D721Med (cell line): ENCODE measurements at regions not wholly inside any gene's neighbourhood (a gene's known extent, or its start where the extent isn't known, plus 50 kb on each side); places are given as distances from the start of the nearest gene placed in this dataset.

Experiments
- DNase-seq: peaks from one replicate; pipeline ENCODE4 v3.0.0; 2011; ENCODE audit warnings: low spot score; ENCODE audit not compliant: insufficient read length
- FAIRE-seq: peaks from 2 replicates; lab custom pipeline; 2011; peaks lifted over from hg19 to GRCh38; lab: Jason Lieb, UNC
- TF ChIP-seq, protein P1 (sequence below): IDR thresholded peaks from 2 replicates; pipeline ENCODE4 v1.5.1; 2012; ENCODE audit warnings: mild to moderate bottlenecking, control low read depth; ENCODE audit not compliant: insufficient read depth; ENCODE audit errors: missing control alignments

GRCh38 chr20:40926928-40927327, 101.7 kb upstream of the TOP1 start:
- DNase-seq (no peak), FAIRE-seq (no peak)
- TF ChIP-seq, protein P1, sequence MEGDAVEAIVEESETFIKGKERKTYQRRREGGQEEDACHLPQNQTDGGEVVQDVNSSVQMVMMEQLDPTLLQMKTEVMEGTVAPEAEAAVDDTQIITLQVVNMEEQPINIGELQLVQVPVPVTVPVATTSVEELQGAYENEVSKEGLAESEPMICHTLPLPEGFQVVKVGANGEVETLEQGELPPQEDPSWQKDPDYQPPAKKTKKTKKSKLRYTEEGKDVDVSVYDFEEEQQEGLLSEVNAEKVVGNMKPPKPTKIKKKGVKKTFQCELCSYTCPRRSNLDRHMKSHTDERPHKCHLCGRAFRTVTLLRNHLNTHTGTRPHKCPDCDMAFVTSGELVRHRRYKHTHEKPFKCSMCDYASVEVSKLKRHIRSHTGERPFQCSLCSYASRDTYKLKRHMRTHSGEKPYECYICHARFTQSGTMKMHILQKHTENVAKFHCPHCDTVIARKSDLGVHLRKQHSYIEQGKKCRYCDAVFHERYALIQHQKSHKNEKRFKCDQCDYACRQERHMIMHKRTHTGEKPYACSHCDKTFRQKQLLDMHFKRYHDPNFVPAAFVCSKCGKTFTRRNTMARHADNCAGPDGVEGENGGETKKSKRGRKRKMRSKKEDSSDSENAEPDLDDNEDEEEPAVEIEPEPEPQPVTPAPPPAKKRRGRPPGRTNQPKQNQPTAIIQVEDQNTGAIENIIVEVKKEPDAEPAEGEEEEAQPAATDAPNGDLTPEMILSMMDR: no peak

DNA sequence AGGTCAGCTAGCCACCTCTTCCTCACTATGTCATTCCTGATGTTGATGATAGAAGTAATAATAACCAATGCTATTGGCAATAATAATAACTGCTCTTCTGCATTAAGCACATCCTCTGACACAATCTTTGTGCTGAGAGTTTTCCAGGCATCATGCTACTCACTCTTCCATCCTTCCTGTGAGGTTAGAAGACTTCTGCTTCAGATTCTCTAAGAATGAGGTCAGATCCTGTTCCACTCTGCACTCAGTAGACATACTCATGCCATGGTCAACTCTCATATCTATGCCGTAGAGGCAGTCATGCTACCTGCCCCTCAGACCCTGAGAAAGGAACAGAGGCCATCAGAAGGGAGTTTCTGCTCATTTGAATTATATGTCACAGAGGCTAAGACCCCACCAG, 98.1 kb upstream of the TOP1 start:
- TF ChIP-seq, protein P1: no peak
- FAIRE-seq (no peak), DNase-seq (no peak)

DNA sequence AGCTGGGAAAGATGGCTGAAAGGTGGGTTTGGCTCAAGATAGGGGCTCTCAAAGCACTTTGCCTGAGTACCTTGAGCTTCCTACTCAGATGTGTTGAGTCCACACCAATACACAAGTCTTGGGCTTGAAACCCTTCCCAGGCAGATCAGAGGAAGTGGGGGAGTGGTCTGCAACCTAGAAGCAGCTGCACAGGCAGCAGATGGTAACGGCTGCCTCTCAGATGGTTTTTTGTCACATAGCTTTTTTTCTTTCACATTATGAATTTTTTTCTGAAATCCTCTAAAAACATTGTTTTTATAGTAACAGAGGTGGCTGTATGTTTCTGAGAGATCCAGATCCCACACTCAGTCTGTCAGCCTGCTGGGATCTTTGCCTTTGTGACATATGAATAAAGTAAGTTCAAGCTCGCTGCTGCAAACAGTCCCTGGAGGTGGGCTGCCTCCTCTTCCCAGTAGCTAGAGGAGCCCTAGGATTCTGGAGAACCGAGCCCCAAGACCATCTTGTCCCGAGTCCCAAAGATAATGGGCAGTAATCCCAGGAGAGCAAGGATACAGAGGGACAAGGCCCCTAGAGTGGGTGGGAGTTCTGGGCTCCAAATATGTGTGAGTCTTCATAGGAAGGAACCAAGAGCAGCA, 97.1 kb upstream of the TOP1 start:
- DNase-seq (no peak), FAIRE-seq (no peak)
- TF ChIP-seq, protein P1: no peak

DNA sequence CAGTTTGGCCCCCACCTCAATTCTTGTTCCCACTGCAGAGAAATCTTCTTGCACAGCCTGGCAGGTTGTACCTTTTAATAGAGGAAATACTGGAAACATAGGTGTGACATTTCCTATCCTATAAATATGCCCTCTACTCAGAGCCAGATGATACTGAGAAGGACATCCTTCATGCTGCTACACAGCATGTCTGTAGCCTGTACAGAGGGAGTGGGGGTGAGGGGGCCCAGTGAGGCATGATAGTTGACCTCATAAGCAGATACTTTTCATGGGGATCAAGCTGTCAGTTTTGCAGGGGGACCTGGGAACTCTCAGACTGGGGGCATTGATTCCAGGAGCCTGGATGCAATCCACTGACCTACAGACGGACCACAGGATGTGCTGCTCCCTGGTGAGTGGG, 96.2 kb upstream of the TOP1 start:
- DNase-seq: no peak
- TF ChIP-seq, protein P1: no peak
- FAIRE-seq: no peak

DNA sequence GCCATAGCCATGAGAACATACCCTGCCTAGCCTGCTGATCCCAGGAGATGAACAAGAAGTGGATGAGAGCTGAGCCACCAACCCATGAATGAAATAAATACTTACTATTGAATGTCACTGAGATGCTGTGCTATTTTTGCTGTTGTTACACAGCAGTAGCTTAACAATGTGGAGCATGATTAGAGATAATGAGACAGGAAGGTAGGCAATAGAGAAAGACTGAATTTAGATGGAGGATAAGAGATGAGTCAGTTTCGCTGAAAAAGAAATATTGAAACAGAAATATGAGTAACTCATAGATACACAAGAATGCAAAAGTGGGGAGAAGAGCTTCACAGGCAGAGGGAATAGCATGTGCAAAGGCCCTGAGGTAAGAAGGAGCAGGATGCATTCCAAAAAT, 94.9 kb upstream of the TOP1 start:
- no peak for FAIRE-seq
- TF ChIP-seq, protein P1: no peak
- no peak for DNase-seq

GRCh38 chr20:40938020-40938419, 90.6 kb upstream of the TOP1 start:
- FAIRE-seq (no peak), DNase-seq (no peak)
- TF ChIP-seq, protein P1: peak; percentile 7

DNA sequence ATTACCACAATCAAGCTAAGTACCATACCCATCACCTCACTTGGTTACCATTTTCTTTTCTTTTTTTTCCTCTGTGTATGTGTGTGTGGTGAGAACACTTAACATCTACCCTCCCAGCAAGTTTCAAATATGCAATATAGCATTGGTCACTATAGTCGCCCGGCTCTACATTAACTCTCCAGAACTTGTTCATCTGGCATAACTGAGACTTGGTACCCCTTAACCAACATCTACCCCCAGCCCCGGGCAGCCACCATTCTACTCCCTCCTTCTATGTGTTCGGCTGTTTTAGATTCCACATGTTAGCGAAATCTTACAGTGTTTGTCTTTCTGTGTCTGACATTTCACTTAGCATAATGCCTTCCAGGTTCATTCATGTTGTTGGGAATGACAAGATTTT, 89.0 kb upstream of the TOP1 start:
- TF ChIP-seq, protein P1: no peak
- DNase-seq (no peak), FAIRE-seq (no peak)
